22Rv1 (cell line): ENCODE measurements at regions not wholly inside any gene's neighbourhood (a gene's known extent, or its start where the extent isn't known, plus 50 kb on each side); places are given as distances from the start of the nearest gene placed in this dataset.
"Not testable (repeated sequence)": the region's sequence is repeated elsewhere in the genome, so short reads cannot be mapped to it uniquely, and the experiment has no call there.

Experiments used
- CTCF ChIP-seq: fragments of 450-650 bp; IDR thresholded peaks from 2 replicates; pipeline ENCODE4 v1.5.1; 2017; ENCODE audit warnings: mild to moderate bottlenecking
- ZFX ChIP-seq: fragments of 450-650 bp; IDR thresholded peaks from 2 replicates; pipeline ENCODE4 v1.6.1; 2017; ENCODE audit warnings: antibody characterized with exemption, borderline replicate concordance

GRCh38 chr20:48213635-48214034, 428.4 kb upstream of the SULF2 start:
- TF ChIP-seq CTCF, ZFX: not testable (repeated sequence)
